ENCODE measurements at regions not wholly inside any gene's neighbourhood (a gene's known extent, or its start where the extent isn't known, plus 50 kb on each side); places are given as distances from the start of the nearest gene placed in this dataset.

GRCh38 chr16:86718118-86718517 lies 139.8 kb downstream of the FOXL1 start:
- H3K4me1 Mint-ChIP-seq, result no peaks in the 10 kb centered on the region
- no peak overlapping the region for H3K27ac Mint-ChIP-seq
- H3K9me3 Mint-ChIP-seq, result peaks cover 0 to 6% (median 0%) of the 10 kb centered on the region in 7 donors
- peaks cover 5 to 36% (median 24%) of the 10 kb centered on the region in 3 donors for H3K27me3 Mint-ChIP-seq
- ATAC-seq (ENCODE audit: low read depth in 2 of 2), result no peak
- H3K4me3 Mint-ChIP-seq, result no peak overlapping the region
- DNase-seq, result no peak
- no peaks in the 10 kb centered on the region for H3K36me3 Mint-ChIP-seq

GRCh38 chr16:86722970-86723369 lies 144.6 kb downstream of the FOXL1 start:
- Mint-ChIP-seq H3K36me3 (no peaks in the 10 kb centered on the region), H3K4me1 (no peaks in the 10 kb centered on the region), H3K27ac (no peak overlapping the region), H3K27me3 (peaks cover 9 to 24% (median 23%) of the 10 kb centered on the region in 3 donors), H3K4me3 (no peak overlapping the region), H3K9me3 (peaks cover 0 to under 1% (median 0%) of the 10 kb centered on the region in 7 donors)
- DNase-seq (no peak), ATAC-seq (ENCODE audit: low read depth in 2 of 2) (no peak)

- no peak overlapping the region for H3K4me3 Mint-ChIP-seq
- ATAC-seq (ENCODE audit: low read depth in 2 of 2) (no peak), DNase-seq (no peak)
- H3K4me1 Mint-ChIP-seq, result no peaks in the 10 kb centered on the region
- H3K36me3 Mint-ChIP-seq, result no peaks in the 10 kb centered on the region
- H3K27me3 Mint-ChIP-seq, result peaks cover 16 to 23% (median 21%) of the 10 kb centered on the region in 3 donors
- H3K9me3 Mint-ChIP-seq, result peaks cover 0 to 8% (median 0%) of the 10 kb centered on the region in 7 donors
- no peak overlapping the region for H3K27ac Mint-ChIP-seq
Observed at GRCh38 chr16:86723689-86724088, 145.3 kb downstream of the FOXL1 start.

GRCh38 chr16:86725401-86725800 lies 147.1 kb downstream of the FOXL1 start:
- DNase-seq, result no peak
- no peak for ATAC-seq (ENCODE audit: low read depth in 2 of 2)
- Mint-ChIP-seq H3K27me3 (peaks cover 16 to 34% (median 29%) of the 10 kb centered on the region in 3 donors), H3K36me3 (no peaks in the 10 kb centered on the region), H3K9me3 (peaks cover 0 to 8% (median 0%) of the 10 kb centered on the region in 7 donors), H3K4me3 (no peak overlapping the region), H3K4me1 (no peaks in the 10 kb centered on the region), H3K27ac (no peak overlapping the region)

- Mint-ChIP-seq H3K27me3 (peaks cover 19 to 42% (median 34%) of the 10 kb centered on the region in 3 donors), H3K36me3 (no peaks in the 10 kb centered on the region), H3K27ac (no peak overlapping the region), H3K9me3 (peaks cover 0 to 8% (median 0%) of the 10 kb centered on the region in 7 donors), H3K4me3 (no peak overlapping the region), H3K4me1 (no peaks in the 10 kb centered on the region)
- DNase-seq (no peak), ATAC-seq (ENCODE audit: low read depth in 2 of 2) (no peak)
Observed at GRCh38 chr16:86726340-86726739, 148.0 kb downstream of the FOXL1 start.

GRCh38 chr16:86727131-86727530 lies 148.8 kb downstream of the FOXL1 start:
- Mint-ChIP-seq H3K27ac (no peak overlapping the region), H3K36me3 (no peaks in the 10 kb centered on the region), H3K4me3 (no peak overlapping the region), H3K9me3 (peaks cover 0 to 8% (median 0%) of the 10 kb centered on the region in 7 donors), H3K27me3 (peaks cover 21 to 50% (median 41%) of the 10 kb centered on the region in 3 donors), H3K4me1 (no peaks in the 10 kb centered on the region)
- no peak for DNase-seq
- no peak for ATAC-seq (ENCODE audit: low read depth in 2 of 2)

- H3K27me3 Mint-ChIP-seq, result peaks cover 23 to 55% (median 46%) of the 10 kb centered on the region in 3 donors
- peaks cover 0 to 8% (median 0%) of the 10 kb centered on the region in 7 donors for H3K9me3 Mint-ChIP-seq
- H3K27ac Mint-ChIP-seq, result no peak overlapping the region
- H3K36me3 Mint-ChIP-seq, result no peaks in the 10 kb centered on the region
- H3K4me1 Mint-ChIP-seq, result no peaks in the 10 kb centered on the region
- no peak for ATAC-seq (ENCODE audit: low read depth in 2 of 2)
- H3K4me3 Mint-ChIP-seq, result no peak overlapping the region
- DNase-seq, result no peak
Observed at GRCh38 chr16:86727632-86728031, 149.3 kb downstream of the FOXL1 start.

GRCh38 chr16:86729686-86730085 lies 151.3 kb downstream of the FOXL1 start:
- H3K9me3 Mint-ChIP-seq, result peaks cover 0 to 8% (median 0%) of the 10 kb centered on the region in 7 donors
- no peak for ATAC-seq (ENCODE audit: low read depth in 2 of 2)
- H3K27me3 Mint-ChIP-seq, result peaks cover 26 to 66% (median 61%) of the 10 kb centered on the region in 3 donors
- H3K27ac Mint-ChIP-seq, result no peak overlapping the region
- DNase-seq, result no peak
- no peaks in the 10 kb centered on the region for H3K36me3 Mint-ChIP-seq
- H3K4me1 Mint-ChIP-seq, result no peaks in the 10 kb centered on the region
- no peak overlapping the region for H3K4me3 Mint-ChIP-seq

- Mint-ChIP-seq H3K4me1 (no peaks in the 10 kb centered on the region), H3K27me3 (peaks cover 26 to 69% (median 65%) of the 10 kb centered on the region in 3 donors), H3K9me3 (peaks cover 0 to 8% (median 0%) of the 10 kb centered on the region in 7 donors), H3K27ac (no peak overlapping the region), H3K4me3 (no peak overlapping the region), H3K36me3 (no peaks in the 10 kb centered on the region)
- ATAC-seq (ENCODE audit: low read depth in 2 of 2), result no peak
- no peak for DNase-seq
Observed at GRCh38 chr16:86730086-86730485, 151.7 kb downstream of the FOXL1 start.

GRCh38 chr16:86730597-86730996 lies 152.2 kb downstream of the FOXL1 start:
- ATAC-seq (ENCODE audit: low read depth in 2 of 2) (no peak), DNase-seq (no peak)
- H3K4me3 Mint-ChIP-seq, result no peak overlapping the region
- H3K9me3 Mint-ChIP-seq, result peaks cover 0 to 8% (median 0%) of the 10 kb centered on the region in 7 donors
- H3K36me3 Mint-ChIP-seq, result no peaks in the 10 kb centered on the region
- H3K27ac Mint-ChIP-seq, result no peak overlapping the region
- peaks cover 26 to 73% (median 65%) of the 10 kb centered on the region in 3 donors for H3K27me3 Mint-ChIP-seq
- H3K4me1 Mint-ChIP-seq, result no peaks in the 10 kb centered on the region

- H3K27ac Mint-ChIP-seq, result no peak overlapping the region
- peaks cover 34 to 70% (median 67%) of the 10 kb centered on the region in 3 donors for H3K27me3 Mint-ChIP-seq
- DNase-seq, result no peak
- H3K36me3 Mint-ChIP-seq, result no peaks in the 10 kb centered on the region
- H3K4me1 Mint-ChIP-seq, result no peaks in the 10 kb centered on the region
- ATAC-seq (ENCODE audit: low read depth in 2 of 2), result no peak
- peaks cover 0 to 8% (median 0%) of the 10 kb centered on the region in 7 donors for H3K9me3 Mint-ChIP-seq
- no peak overlapping the region for H3K4me3 Mint-ChIP-seq
Observed at GRCh38 chr16:86732621-86733295, 154.4 kb downstream of the FOXL1 start.

GRCh38 chr16:86733546-86734254 lies 155.4 kb downstream of the FOXL1 start:
- ATAC-seq (ENCODE audit: low read depth in 2 of 2) (no peak), DNase-seq (no peak)
- Mint-ChIP-seq H3K4me1 (no peaks in the 10 kb centered on the region), H3K27ac (no peak overlapping the region), H3K36me3 (no peaks in the 10 kb centered on the region), H3K27me3 (peaks cover 30 to 68% (median 65%) of the 10 kb centered on the region in 3 donors), H3K4me3 (no peak overlapping the region), H3K9me3 (peaks cover 0 to 2% (median 0%) of the 10 kb centered on the region in 7 donors)

GRCh38 chr16:86734543-86735460 lies 156.5 kb downstream of the FOXL1 start:
- Mint-ChIP-seq H3K4me3 (no peak overlapping the region), H3K9me3 (peaks cover 0 to 2% (median 0%) of the 10 kb centered on the region in 7 donors), H3K4me1 (no peaks in the 10 kb centered on the region), H3K36me3 (no peaks in the 10 kb centered on the region), H3K27me3 (peaks cover 41 to 74% (median 71%) of the 10 kb centered on the region in 3 donors), H3K27ac (no peak overlapping the region)
- DNase-seq, result no peak
- ATAC-seq (ENCODE audit: low read depth in 2 of 2), result no peak
